T-cell (primary cell): ENCODE measurements at regions not wholly inside any gene's neighbourhood (a gene's known extent, or its start where the extent isn't known, plus 50 kb on each side); places are given as distances from the start of the nearest gene placed in this dataset.
A peak's percentile ranks its signal among the peaks of the same experiment; 100 is the strongest.

Experiments
- ATAC-seq, 4 experiments: fragments of 200-7000 bp in 3 of 4; fragments of 150-1000 bp in 1 of 4; cut with Tn5 transposase; replicated peaks in 1 of 4; 1 replicate in 3 of 4; 2 replicates in 1 of 4; pipeline ENCODE4 v1.10.0; 2021; ENCODE audit warnings: moderate library complexity in 3 of 4, mild to moderate bottlenecking in 2 of 4, moderate number of reproducible peaks in 1 of 4
- CTCF ChIA-PET, 2 donors: fragments of 300-600 bp; sonication (Branson Sonifier 250); formaldehyde crosslinking; loops; one replicate each; lab custom pipeline; 2022; ENCODE audit warnings: antibody characterized with exemption in 2 of 2; lab: Charles Lee
- POLR2A ChIA-PET, 2 donors: fragments of 300-600 bp; sonication (Branson Sonifier 250); formaldehyde crosslinking; loops; one replicate each; lab custom pipeline; 2022; ENCODE audit warnings: antibody characterized with exemption in 2 of 2; lab: Charles Lee
- DNase-seq, 35 experiments: peaks; one replicate each; pipeline versions ENCODE4 v3.0.0 to v3.0.0-alpha.2; 2013 to 2023
- H3K27ac ChIP-seq: one replicate; pipeline ENCODE4 v1.5.1; 2013; ENCODE audit warnings: low read length
- H3K27me3 ChIP-seq, 2 experiments: replicated peaks in 1 of 2; 1 replicate in 1 of 2; 2 replicates in 1 of 2; pipeline versions ENCODE4 v1.6.1 to v1.7.0; 2013; ENCODE audit warnings: low read length in 1 of 2, mixed read lengths in 1 of 2; ENCODE audit not compliant: control insufficient read depth in 2 of 2, insufficient read depth in 2 of 2; ENCODE audit errors: extremely low read depth in 1 of 2
- H3K36me3 ChIP-seq, 2 donors: 1 replicate in 1 of 2; 2 replicates in 1 of 2; pipeline versions ENCODE4 v1.6.1 to v1.7.0; 2013; ENCODE audit warnings: low read length in 1 of 2; ENCODE audit not compliant: control insufficient read depth in 2 of 2, insufficient read depth in 1 of 2; ENCODE audit errors: extremely low read depth in 1 of 2
- H3K4me1 ChIP-seq, 2 experiments: 1 replicate in 1 of 2; 2 replicates in 1 of 2; pipeline versions ENCODE4 v1.6.1 to v1.7.0; 2013; ENCODE audit warnings: low read length in 2 of 2, mixed read lengths in 1 of 2; ENCODE audit not compliant: insufficient read depth in 2 of 2, control insufficient read depth in 1 of 2; ENCODE audit errors: extremely low read depth in 1 of 2
- H3K4me3 ChIP-seq, 2 donors: 1 replicate in 1 of 2; 2 replicates in 1 of 2; pipeline versions ENCODE4 v1.5.1 to v1.7.0; 2013; ENCODE audit warnings: mild to moderate bottlenecking in 2 of 2, low read length in 1 of 2, moderate library complexity in 1 of 2; ENCODE audit not compliant: control insufficient read depth in 1 of 2; ENCODE audit errors: extremely low read depth in 1 of 2
- H3K9me3 ChIP-seq: 2 replicates; pipeline ENCODE4 v1.7.0; 2013
- H3K27ac Mint-ChIP-seq, 2 donors: one replicate each; pipeline ENCODE4 v1.8.0; 2020 to 2021; ENCODE audit warnings: mild to moderate bottlenecking in 2 of 2, mixed read lengths in 2 of 2
- H3K27me3 Mint-ChIP-seq, 2 donors: one replicate each; pipeline ENCODE4 v1.8.0; 2021 to 2022; ENCODE audit warnings: mixed read lengths in 2 of 2
- H3K36me3 Mint-ChIP-seq: one replicate; pipeline ENCODE4 v1.8.0; 2021; ENCODE audit warnings: mixed read lengths
- H3K4me1 Mint-ChIP-seq, 3 donors: one replicate each; pipeline ENCODE4 v1.8.0; 2020 to 2022; ENCODE audit warnings: mixed read lengths in 3 of 3, mild to moderate bottlenecking in 1 of 3
- H3K4me3 Mint-ChIP-seq, 3 donors: one replicate each; pipeline ENCODE4 v1.8.0; 2020 to 2022; ENCODE audit warnings: mild to moderate bottlenecking in 3 of 3, mixed read lengths in 3 of 3, moderate library complexity in 3 of 3
- H3K9me3 Mint-ChIP-seq, 3 donors: one replicate each; pipeline ENCODE4 v1.8.0; 2020 to 2022; ENCODE audit warnings: mixed read lengths in 3 of 3
- WGBS: methylation state at CpG from one replicate; pipeline ENCODE4 v1.1.5; 2013; ENCODE audit warnings: missing lambda C conversion rate; ENCODE audit not compliant: insufficient coverage; 5-methylcytosine and 5-hydroxymethylcytosine counted together

DNA sequence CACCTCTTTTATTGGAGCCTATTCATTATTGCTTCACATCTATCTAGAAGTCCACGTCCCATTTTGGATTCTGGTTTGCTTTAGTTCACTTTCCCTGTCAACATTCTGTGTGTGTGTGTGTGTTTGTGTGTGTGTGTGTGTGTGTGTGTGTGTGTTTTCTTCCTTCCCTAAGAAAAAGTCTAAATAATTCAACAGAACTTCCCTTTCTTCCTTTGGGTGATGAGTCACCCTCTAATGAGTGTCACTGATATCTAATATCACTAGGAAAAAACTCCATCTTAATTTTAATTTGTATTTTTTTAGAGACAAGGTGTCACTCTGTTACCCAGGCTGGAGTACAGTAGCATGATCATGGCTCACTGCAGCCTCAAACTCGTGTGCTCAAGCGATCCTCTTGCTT lies 234.2 kb downstream of the TTC8 start:
- no peak overlapping the region for H3K4me3 ChIP-seq
- WGBS, result 79% methylated on average over 2 of the region's 3 CpGs
- ATAC-seq (no peak), DNase-seq (no peak)
- no peak overlapping the region for H3K27ac Mint-ChIP-seq
- ChIA-PET CTCF (no interaction called here), POLR2A (no interaction called here)
- H3K27ac ChIP-seq, result no peak overlapping the region
- H3K9me3 ChIP-seq, result no peaks in the 10 kb centered on the region
- no peak overlapping the region for H3K4me3 Mint-ChIP-seq
- H3K4me1 ChIP-seq, result no peaks in the 10 kb centered on the region
- H3K36me3 Mint-ChIP-seq, result no peaks in the 10 kb centered on the region
- peaks cover 4 to 8% of the 10 kb centered on the region in 2 donors for H3K27me3 Mint-ChIP-seq
- no peaks in the 10 kb centered on the region for H3K36me3 ChIP-seq
- peaks cover 0 to 3% (median 0%) of the 10 kb centered on the region in 3 donors for H3K4me1 Mint-ChIP-seq
- H3K9me3 Mint-ChIP-seq, result no peaks in the 10 kb centered on the region
- peaks cover 0 to 5% of the 10 kb centered on the region in 2 experiments for H3K27me3 ChIP-seq

DNA sequence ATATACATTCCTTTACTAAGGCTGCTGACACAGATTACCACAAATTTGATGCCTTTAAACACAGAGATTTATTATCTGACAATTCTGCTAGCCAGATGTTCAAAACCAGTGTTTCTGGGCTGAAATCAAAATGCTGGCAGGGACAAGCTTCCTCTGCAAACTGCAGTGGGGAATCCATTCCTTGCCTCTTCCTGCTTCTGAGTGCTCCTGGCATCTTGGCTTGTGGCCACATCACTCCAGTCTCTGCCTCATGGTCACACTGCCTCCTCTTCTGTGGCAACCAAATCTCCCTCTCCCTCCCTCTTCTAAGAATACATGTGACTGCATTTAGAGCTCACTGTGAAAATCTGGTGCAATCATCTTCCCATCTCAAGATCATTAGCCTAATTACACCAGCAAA lies 235.7 kb downstream of the TTC8 start:
- DNase-seq, result no peak
- no peak overlapping the region for H3K27ac Mint-ChIP-seq
- Histone ChIP-seq H3K4me3 (no peak overlapping the region), H3K4me1 (no peaks in the 10 kb centered on the region), H3K36me3 (no peaks in the 10 kb centered on the region), H3K9me3 (no peaks in the 10 kb centered on the region), H3K27ac (no peak overlapping the region), H3K27me3 (peaks cover 0 to 13% of the 10 kb centered on the region in 2 experiments)
- H3K9me3 Mint-ChIP-seq, result no peaks in the 10 kb centered on the region
- CTCF ChIA-PET, result no interaction called here
- peaks cover 4 to 14% of the 10 kb centered on the region in 2 donors for H3K27me3 Mint-ChIP-seq
- no peak for ATAC-seq
- H3K4me1 Mint-ChIP-seq, result peaks cover 0 to 3% (median 0%) of the 10 kb centered on the region in 3 donors
- POLR2A ChIA-PET, result no interaction called here
- no peaks in the 10 kb centered on the region for H3K36me3 Mint-ChIP-seq
- H3K4me3 Mint-ChIP-seq, result no peak overlapping the region

DNA sequence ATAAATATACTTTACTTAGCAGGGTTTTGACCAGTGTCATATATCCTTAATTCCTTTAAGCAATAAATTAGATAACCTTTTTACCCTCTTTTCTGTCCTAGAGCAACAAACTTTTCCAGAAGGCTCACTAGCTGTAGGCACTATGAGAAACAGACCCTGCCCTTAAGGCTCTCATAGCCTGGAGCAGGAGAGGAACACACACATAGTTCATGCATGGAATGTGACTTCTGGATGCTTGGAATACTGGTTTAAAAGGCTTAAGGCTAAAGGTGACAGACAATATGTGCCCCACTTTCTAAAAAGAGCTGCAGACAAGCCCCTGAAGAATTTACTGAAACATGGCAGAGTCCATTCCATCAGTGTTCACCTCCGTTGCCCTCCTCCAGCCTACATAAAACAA lies 237.2 kb downstream of the TTC8 start:
- ATAC-seq (no peak), DNase-seq (no peak)
- no peaks in the 10 kb centered on the region for H3K9me3 ChIP-seq
- H3K27me3 Mint-ChIP-seq, result peaks cover 4 to 14% of the 10 kb centered on the region in 2 donors
- H3K4me3 ChIP-seq, result no peak overlapping the region
- POLR2A ChIA-PET, result no interaction called here
- no peak overlapping the region for H3K4me3 Mint-ChIP-seq
- CTCF ChIA-PET, result no interaction called here
- no peak overlapping the region for H3K27ac Mint-ChIP-seq
- no peaks in the 10 kb centered on the region for H3K36me3 Mint-ChIP-seq
- no CpG with 5 or more reads among the region's 1 CpG for WGBS
- no peaks in the 10 kb centered on the region for H3K36me3 ChIP-seq
- no peak overlapping the region for H3K27ac ChIP-seq
- H3K4me1 Mint-ChIP-seq, result peaks cover 2 to 5% (median 3%) of the 10 kb centered on the region in 3 donors
- H3K9me3 Mint-ChIP-seq, result no peaks in the 10 kb centered on the region
- H3K27me3 ChIP-seq, result peaks cover 0 to 13% of the 10 kb centered on the region in 2 experiments
- peaks cover 0 to 3% of the 10 kb centered on the region in 2 experiments for H3K4me1 ChIP-seq

DNA sequence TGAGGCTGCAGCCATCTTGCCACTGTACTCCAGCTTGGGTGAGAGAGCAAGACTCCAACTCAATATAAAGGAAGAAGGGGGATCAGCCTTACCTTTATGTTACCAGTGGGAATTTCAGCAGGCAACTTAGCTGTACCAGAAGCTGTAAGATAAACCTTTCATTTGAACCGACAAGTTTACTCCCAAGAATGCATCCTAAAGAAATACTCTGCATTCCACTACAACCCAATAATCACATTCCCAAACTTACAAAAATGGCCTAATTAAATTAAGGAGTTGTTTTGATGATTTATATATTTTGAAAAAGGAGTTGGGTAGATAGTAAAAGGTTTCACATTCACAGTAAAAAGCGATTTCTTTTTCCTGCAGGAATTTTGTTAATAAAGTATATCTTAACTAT lies 241.4 kb downstream of the TTC8 start:
- no peak overlapping the region for H3K27ac ChIP-seq
- DNase-seq (no peak), ATAC-seq (no peak)
- no peaks in the 10 kb centered on the region for H3K36me3 ChIP-seq
- whole genome bisulfite sequencing, result no CpG with 5 or more reads among the region's 2 CpGs
- Mint-ChIP-seq H3K27ac (no peak overlapping the region), H3K36me3 (no peaks in the 10 kb centered on the region), H3K27me3 (peaks cover 7 to 14% of the 10 kb centered on the region in 2 donors), H3K4me1 (peaks cover 14 to 16% (median 15%) of the 10 kb centered on the region in 3 donors), H3K9me3 (no peaks in the 10 kb centered on the region), H3K4me3 (no peak overlapping the region)
- peaks cover 0 to 12% of the 10 kb centered on the region in 2 experiments for H3K4me1 ChIP-seq
- no peak overlapping the region for H3K4me3 ChIP-seq
- no peaks in the 10 kb centered on the region for H3K9me3 ChIP-seq
- ChIA-PET CTCF (no interaction called here), POLR2A (no interaction called here)
- H3K27me3 ChIP-seq, result peaks cover 0 to 22% of the 10 kb centered on the region in 2 experiments

DNA sequence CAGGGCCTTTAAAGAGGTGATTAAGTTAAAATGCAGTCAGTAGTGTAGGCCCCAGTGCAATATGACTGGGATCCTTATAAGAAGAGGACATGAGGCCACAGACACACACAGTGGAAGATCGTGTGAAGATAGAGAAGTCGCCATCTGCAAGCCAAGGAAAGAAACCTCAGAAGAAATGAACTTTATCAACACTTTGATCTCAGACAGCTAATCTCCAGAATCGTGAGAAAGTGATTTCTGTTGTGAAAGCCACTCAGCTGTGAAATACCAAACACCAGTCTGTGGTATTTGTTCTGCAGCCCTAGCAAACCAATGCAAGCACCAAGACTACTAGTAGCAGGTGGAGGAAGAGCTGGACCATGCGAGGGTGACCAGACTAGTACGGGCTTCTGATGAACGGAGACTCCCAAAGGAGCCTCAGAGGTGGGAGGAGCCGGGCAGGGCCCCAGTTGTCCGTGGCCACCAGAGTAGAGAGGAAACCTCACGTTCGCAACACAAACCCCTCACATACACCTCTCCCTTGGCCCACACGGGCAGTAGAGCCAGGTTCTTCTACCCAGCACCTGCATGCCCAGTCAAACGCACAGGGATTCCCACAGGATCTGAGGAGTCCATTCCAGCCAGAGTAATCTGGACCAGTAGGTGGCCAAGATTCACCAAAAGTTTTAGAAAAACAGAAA lies 243.0 kb downstream of the TTC8 start:
- H3K27me3 Mint-ChIP-seq, result peaks cover 11 to 16% of the 10 kb centered on the region in 2 donors
- H3K36me3 Mint-ChIP-seq, result no peaks in the 10 kb centered on the region
- 23% methylated on average over 6 of the region's 12 CpGs for WGBS
- CTCF ChIA-PET, result no interaction called here
- ATAC-seq, result peak in 2 of 4 experiments; percentile 55 to 57
- POLR2A ChIA-PET, result no interaction called here
- H3K9me3 Mint-ChIP-seq, result no peaks in the 10 kb centered on the region
- Histone ChIP-seq H3K27ac (no peak overlapping the region), H3K4me3 (no peak overlapping the region), H3K27me3 (peaks cover 0 to 23% of the 10 kb centered on the region in 2 experiments), H3K36me3 (no peaks in the 10 kb centered on the region), H3K4me1 (peaks cover 0 to 12% of the 10 kb centered on the region in 2 experiments), H3K9me3 (no peaks in the 10 kb centered on the region)
- peak in 5 of 35 experiments; percentile 0 to 50 (median 3) for DNase-seq
- peak overlapping the region; percentile 1 to 37 (median 25) for H3K4me3 Mint-ChIP-seq
- H3K4me1 Mint-ChIP-seq, result peaks cover 14 to 16% (median 15%) of the 10 kb centered on the region in 3 donors
- H3K27ac Mint-ChIP-seq, result peak overlapping the region in 1 of 2 donors; percentile 53

DNA sequence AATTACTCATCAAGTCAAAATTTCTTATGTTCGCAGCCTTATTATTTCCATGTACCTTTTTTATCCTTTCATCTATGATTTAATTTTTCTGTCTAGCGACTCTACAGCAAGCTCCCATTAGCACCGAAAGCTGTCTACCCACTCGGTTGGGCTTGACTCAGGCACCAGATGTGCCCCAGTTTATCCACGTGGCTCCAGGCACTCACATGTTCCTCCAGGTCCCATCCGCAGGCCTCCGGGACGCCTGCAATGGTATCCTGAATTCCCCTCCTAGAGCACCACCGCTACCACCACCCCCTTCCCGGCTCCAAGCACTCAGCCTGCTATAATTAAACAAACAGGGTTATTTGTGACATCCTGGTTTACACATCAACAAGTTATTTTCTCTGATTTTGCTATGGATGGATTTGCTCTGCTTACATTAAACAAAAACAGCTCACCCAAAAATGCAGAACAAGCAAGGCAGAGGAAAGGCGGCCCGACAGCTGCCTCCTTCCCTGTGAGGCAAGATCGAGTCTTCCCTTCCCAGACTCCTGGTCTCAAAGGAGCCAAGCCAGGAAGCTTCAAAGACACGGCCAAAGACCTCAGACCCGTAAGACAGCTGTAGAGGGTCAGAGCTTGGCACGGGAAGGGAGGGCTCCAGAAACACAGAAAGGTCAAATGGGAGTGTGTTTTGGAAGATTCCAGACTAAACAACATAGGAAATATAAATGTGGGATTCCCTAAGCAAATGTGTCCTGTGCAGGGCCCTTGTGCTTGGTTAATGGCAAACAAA lies 253.8 kb downstream of the TTC8 start:
- H3K9me3 ChIP-seq, result no peaks in the 10 kb centered on the region
- DNase-seq, result no peak
- H3K4me1 ChIP-seq, result no peaks in the 10 kb centered on the region
- H3K27ac Mint-ChIP-seq, result no peak overlapping the region
- no peak for ATAC-seq
- H3K4me3 Mint-ChIP-seq, result no peak overlapping the region
- peaks cover 5 to 14% of the 10 kb centered on the region in 2 donors for H3K27me3 Mint-ChIP-seq
- ChIA-PET POLR2A (no interaction called here), CTCF (no interaction called here)
- H3K27ac ChIP-seq, result no peak overlapping the region
- peaks cover 0 to 4% (median 0%) of the 10 kb centered on the region in 3 donors for H3K9me3 Mint-ChIP-seq
- H3K4me3 ChIP-seq, result no peak overlapping the region
- 72% methylated on average over 8 of the region's 16 CpGs for WGBS
- H3K4me1 Mint-ChIP-seq, result no peaks in the 10 kb centered on the region
- peaks cover 0 to 7% of the 10 kb centered on the region in 2 experiments for H3K27me3 ChIP-seq
- no peaks in the 10 kb centered on the region for H3K36me3 Mint-ChIP-seq
- H3K36me3 ChIP-seq, result no peaks in the 10 kb centered on the region
